DOHH2 (cell line): ENCODE measurements at regions not wholly inside any gene's neighbourhood (a gene's known extent, or its start where the extent isn't known, plus 50 kb on each side); places are given as distances from the start of the nearest gene placed in this dataset.

Source experiments
- H3F3A ChIP-seq: fragments of 200-600 bp; sonication (generic), shearing (Covaris generic); 2 replicates; pipeline ENCODE4 v1.6.0; 2016; ENCODE audit warnings: antibody characterized with exemption, mild to moderate bottlenecking; ENCODE audit not compliant: control insufficient read depth, insufficient read depth
- H3K27ac ChIP-seq: fragments of 200-600 bp; sonication (generic); 2 replicates; pipeline ENCODE4 v1.5.1; 2014; ENCODE audit warnings: low read depth, mild to moderate bottlenecking, low read length, moderate library complexity
- H3K27me3 ChIP-seq: fragments of 200-600 bp; sonication (generic); 2 replicates; pipeline ENCODE4 v1.6.1; 2014; ENCODE audit warnings: mild to moderate bottlenecking, low read length, mixed read lengths; ENCODE audit not compliant: control insufficient read depth
- H3K36me3 ChIP-seq: fragments of 200-600 bp; sonication (generic); 2 replicates; pipeline ENCODE4 v1.6.1; 2014; ENCODE audit warnings: mild to moderate bottlenecking, low read length, moderate library complexity, mixed read lengths; ENCODE audit not compliant: control insufficient read depth
- H3K4me1 ChIP-seq: fragments of 200-600 bp; sonication (generic); 2 replicates; pipeline ENCODE4 v1.6.1; 2014; ENCODE audit warnings: mild to moderate bottlenecking, low read length, mixed read lengths; ENCODE audit not compliant: control insufficient read depth
- H3K4me2 ChIP-seq: fragments of 200-600 bp; sonication (generic); 2 replicates; pipeline ENCODE4 v1.6.0; 2014; ENCODE audit warnings: mild to moderate bottlenecking, low read length, moderate library complexity
- H3K4me3 ChIP-seq: fragments of 200-600 bp; sonication (generic); 2 replicates; pipeline ENCODE4 v1.5.1; 2014; ENCODE audit warnings: mild to moderate bottlenecking, low read length, mixed read lengths
- H3K79me2 ChIP-seq: fragments of 200-600 bp; sonication (generic); 2 replicates; pipeline ENCODE4 v1.6.1; 2014; ENCODE audit warnings: mild to moderate bottlenecking, low read length, mixed read lengths; ENCODE audit not compliant: control insufficient read depth
- H3K9me2 ChIP-seq: fragments of 200-600 bp; sonication (generic); replicated peaks from 2 replicates; pipeline ENCODE4 v1.6.1; 2014; ENCODE audit warnings: mild to moderate bottlenecking, low read length, mixed read lengths; ENCODE audit not compliant: control insufficient read depth
- H3K9me3 ChIP-seq: fragments of 200-600 bp; sonication (generic); 2 replicates; pipeline ENCODE4 v1.6.1; 2014; ENCODE audit warnings: antibody characterized with exemption, low read length, mixed read lengths; ENCODE audit not compliant: control insufficient read depth, insufficient read depth
- H4K20me1 ChIP-seq: fragments of 200-600 bp; sonication (generic); 2 replicates; pipeline ENCODE4 v1.6.0; 2014; ENCODE audit warnings: low read depth, mild to moderate bottlenecking, antibody characterized with exemption, low read length, moderate library complexity; ENCODE audit not compliant: control insufficient read depth, insufficient read depth
- CTCF ChIP-seq: fragments of 200-600 bp; sonication (generic); IDR thresholded peaks from one replicate; pipeline ENCODE4 v1.5.1; 2014; ENCODE audit warnings: antibody characterized with exemption, mild to moderate bottlenecking, low read depth, low read length; ENCODE audit not compliant: poor library complexity, severe bottlenecking
- EZH2phosphoT487 ChIP-seq: fragments of 200-600 bp; sonication (generic); IDR thresholded peaks from 2 replicates; pipeline ENCODE4 v1.6.1; 2017; ENCODE audit warnings: borderline replicate concordance, mild to moderate bottlenecking, antibody characterized with exemption, low read length, moderate library complexity, mixed read lengths

DNA sequence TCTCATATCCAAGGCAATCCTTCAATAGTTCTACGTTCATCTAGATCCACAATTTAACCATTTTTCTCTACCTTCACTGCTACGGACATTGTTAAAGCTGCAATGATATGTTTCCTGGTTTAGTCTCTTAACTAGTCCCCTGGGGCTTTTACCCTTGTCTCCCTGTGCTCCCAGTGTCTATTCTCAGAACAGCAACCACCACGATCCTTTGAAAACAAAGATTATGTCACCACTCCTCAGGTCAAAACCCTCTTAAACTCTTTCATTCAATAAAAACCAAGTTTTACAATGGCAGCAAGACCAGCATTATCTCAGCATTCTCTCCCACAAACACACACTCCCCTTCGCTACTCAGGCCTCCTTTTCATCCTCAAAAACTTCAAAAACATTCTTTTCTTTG lies 298.2 kb upstream of the CHST9 start:
- TF ChIP-seq CTCF (no peak), EZH2phosphoT487 (no peak)
- Histone ChIP-seq H3K9me3 (no peaks in the 10 kb centered on the region), H3K4me1 (no peaks in the 10 kb centered on the region), H3K79me2 (no peaks in the 10 kb centered on the region), H3F3A (no peaks in the 10 kb centered on the region), H3K27ac (no peak overlapping the region), H3K4me3 (no peak overlapping the region), H3K9me2 (no peaks in the 10 kb centered on the region), H3K27me3 (no peaks in the 10 kb centered on the region), H4K20me1 (no peaks in the 10 kb centered on the region), H3K36me3 (no peaks in the 10 kb centered on the region), H3K4me2 (no peak overlapping the region)

DNA sequence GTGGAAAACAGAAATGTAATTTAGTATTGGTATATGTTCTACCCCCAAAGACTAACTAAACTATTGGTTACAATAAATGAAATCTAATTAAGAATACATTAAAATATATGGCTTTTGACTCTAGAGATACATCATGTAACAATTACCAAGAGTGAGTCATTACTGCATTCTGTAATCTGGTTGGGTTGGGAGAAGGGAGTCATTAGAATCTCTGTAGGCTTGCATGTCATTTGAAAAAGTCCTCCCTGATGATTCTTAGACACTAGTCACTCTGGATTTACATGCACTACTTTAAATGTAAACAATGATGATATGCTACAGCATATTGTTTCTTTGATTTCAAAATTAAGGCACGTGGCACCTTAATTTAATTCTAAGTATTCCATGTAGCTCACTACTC lies 293.4 kb upstream of the CHST9 start:
- no peaks in the 10 kb centered on the region for H4K20me1 ChIP-seq
- no peak overlapping the region for H3K27ac ChIP-seq
- H3K4me3 ChIP-seq, result no peak overlapping the region
- no peaks in the 10 kb centered on the region for H3K9me2 ChIP-seq
- H3K27me3 ChIP-seq, result no peaks in the 10 kb centered on the region
- no peak overlapping the region for H3K4me2 ChIP-seq
- H3K9me3 ChIP-seq, result no peaks in the 10 kb centered on the region
- H3K36me3 ChIP-seq, result no peaks in the 10 kb centered on the region
- no peaks in the 10 kb centered on the region for H3K79me2 ChIP-seq
- H3K4me1 ChIP-seq, result no peaks in the 10 kb centered on the region
- no peaks in the 10 kb centered on the region for H3F3A ChIP-seq
- no peak for TF ChIP-seq EZH2phosphoT487
- no peak for TF ChIP-seq CTCF

DNA sequence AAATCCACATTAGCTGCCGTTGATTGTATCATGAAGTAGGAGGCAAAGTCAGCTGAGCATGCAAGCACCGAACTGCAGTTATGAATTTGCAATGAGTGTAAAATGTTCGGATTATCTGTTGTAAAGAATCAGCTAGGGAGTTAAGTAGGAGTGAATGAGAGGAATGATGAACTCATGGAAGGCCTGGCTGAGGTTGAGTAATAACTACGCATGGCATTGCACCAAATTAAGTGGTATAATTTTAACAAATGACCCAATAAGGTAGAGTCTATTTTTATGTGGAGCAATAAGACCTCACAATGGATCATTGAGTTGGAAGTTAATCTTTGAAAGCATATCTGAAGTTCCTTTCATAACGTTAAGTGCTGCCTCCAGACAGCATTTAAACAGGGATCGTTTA lies 288.2 kb upstream of the CHST9 start:
- H3K36me3 ChIP-seq, result no peaks in the 10 kb centered on the region
- H3K9me2 ChIP-seq, result no peaks in the 10 kb centered on the region
- H3K27me3 ChIP-seq, result no peaks in the 10 kb centered on the region
- H3K4me3 ChIP-seq, result no peak overlapping the region
- H4K20me1 ChIP-seq, result no peaks in the 10 kb centered on the region
- H3K9me3 ChIP-seq, result no peaks in the 10 kb centered on the region
- H3F3A ChIP-seq, result no peaks in the 10 kb centered on the region
- H3K4me2 ChIP-seq, result no peak overlapping the region
- no peaks in the 10 kb centered on the region for H3K79me2 ChIP-seq
- TF ChIP-seq CTCF (no peak), EZH2phosphoT487 (no peak)
- H3K27ac ChIP-seq, result no peak overlapping the region
- H3K4me1 ChIP-seq, result no peaks in the 10 kb centered on the region

GRCh38 chr18:27467073-27467472 lies 282.0 kb upstream of the CHST9 start:
- no peaks in the 10 kb centered on the region for H3K79me2 ChIP-seq
- no peak overlapping the region for H3K4me3 ChIP-seq
- no peaks in the 10 kb centered on the region for H3K36me3 ChIP-seq
- no peak overlapping the region for H3K4me2 ChIP-seq
- no peaks in the 10 kb centered on the region for H3K4me1 ChIP-seq
- no peaks in the 10 kb centered on the region for H3K9me3 ChIP-seq
- H3K9me2 ChIP-seq, result no peaks in the 10 kb centered on the region
- TF ChIP-seq EZH2phosphoT487 (no peak), CTCF (no peak)
- no peaks in the 10 kb centered on the region for H3F3A ChIP-seq
- H3K27me3 ChIP-seq, result no peaks in the 10 kb centered on the region
- no peak overlapping the region for H3K27ac ChIP-seq
- no peaks in the 10 kb centered on the region for H4K20me1 ChIP-seq
